HL-60 (cell line): ENCODE measurements at regions not wholly inside any gene's neighbourhood (a gene's known extent, or its start where the extent isn't known, plus 50 kb on each side); places are given as distances from the start of the nearest gene placed in this dataset.

Source experiments
- POLR2AphosphoS5 ChIP-seq: IDR thresholded peaks from 2 replicates; pipeline ENCODE4 v1.6.1; 2012; ENCODE audit warnings: low read depth
- TF ChIP-seq, protein P1 (sequence below): IDR thresholded peaks from one replicate; pipeline ENCODE4 v1.5.1; 2011; ENCODE audit warnings: low read length, control low read depth, inconsistent platforms; ENCODE audit not compliant: insufficient read depth

DNA sequence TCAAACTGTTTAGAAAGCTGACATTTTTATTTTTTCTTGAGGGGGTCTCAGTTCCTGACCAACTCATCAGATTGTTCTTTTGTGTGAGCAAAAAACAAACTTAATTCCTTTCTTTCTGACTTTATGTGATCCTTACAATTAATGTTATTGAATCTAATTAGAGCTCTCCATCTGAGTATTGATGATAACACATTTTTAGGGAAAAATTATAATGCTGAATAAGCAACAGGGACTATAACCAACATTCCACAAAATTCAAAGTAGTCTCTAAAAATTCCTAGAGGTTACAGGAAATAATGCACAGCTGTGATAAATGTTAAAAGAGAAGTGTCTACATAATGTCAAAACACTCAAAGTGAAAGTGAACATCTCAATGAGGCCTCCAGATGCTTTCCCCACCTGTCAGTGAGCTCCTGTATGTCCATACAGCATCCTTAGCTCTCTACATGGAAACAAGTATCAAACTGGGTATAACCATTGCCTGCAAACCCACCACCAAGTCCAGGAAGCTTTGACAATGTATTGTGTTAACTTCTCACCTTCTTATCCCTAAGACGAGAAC is 786.0 kb upstream of the SLC39A10 start:
- no peak for TF ChIP-seq POLR2AphosphoS5
- TF ChIP-seq, protein P1, sequence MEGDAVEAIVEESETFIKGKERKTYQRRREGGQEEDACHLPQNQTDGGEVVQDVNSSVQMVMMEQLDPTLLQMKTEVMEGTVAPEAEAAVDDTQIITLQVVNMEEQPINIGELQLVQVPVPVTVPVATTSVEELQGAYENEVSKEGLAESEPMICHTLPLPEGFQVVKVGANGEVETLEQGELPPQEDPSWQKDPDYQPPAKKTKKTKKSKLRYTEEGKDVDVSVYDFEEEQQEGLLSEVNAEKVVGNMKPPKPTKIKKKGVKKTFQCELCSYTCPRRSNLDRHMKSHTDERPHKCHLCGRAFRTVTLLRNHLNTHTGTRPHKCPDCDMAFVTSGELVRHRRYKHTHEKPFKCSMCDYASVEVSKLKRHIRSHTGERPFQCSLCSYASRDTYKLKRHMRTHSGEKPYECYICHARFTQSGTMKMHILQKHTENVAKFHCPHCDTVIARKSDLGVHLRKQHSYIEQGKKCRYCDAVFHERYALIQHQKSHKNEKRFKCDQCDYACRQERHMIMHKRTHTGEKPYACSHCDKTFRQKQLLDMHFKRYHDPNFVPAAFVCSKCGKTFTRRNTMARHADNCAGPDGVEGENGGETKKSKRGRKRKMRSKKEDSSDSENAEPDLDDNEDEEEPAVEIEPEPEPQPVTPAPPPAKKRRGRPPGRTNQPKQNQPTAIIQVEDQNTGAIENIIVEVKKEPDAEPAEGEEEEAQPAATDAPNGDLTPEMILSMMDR = no peak
